ENCODE measurements at regions not wholly inside any gene's neighbourhood (a gene's known extent, or its start where the extent isn't known, plus 50 kb on each side); places are given as distances from the start of the nearest gene placed in this dataset.
"Not testable (repeated sequence)": the region's sequence is repeated elsewhere in the genome, so short reads cannot be mapped to it uniquely, and the experiment has no call there.

DNA sequence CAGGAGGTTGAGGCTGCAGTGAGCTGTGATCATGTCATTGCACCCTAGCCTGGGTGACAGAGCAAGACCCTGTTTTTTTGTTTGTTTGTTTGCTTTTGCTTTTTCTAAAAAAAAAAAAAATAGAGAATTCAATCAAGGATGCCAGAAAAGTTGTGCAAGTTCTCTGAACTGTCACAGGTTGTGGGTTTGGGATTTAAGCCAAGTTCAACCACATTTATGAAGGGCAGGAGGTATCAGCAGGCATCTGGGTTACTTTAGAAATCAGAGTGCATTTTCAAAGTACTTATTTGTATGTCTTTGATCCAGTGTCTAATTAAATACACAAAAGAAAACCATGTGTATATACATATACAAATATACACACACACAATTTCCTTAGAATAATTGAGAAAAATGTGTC, 151.2 kb upstream of the MINDY3 start:
- Mint-ChIP-seq H3K27ac (no peak overlapping the region), H3K4me3 (ENCODE audit: low read depth) (no peak overlapping the region), H3K4me1 (ENCODE audit: low read depth) (no peaks in the 10 kb centered on the region), H3K36me3 (ENCODE audit: insufficient read depth) (no peaks in the 10 kb centered on the region), H3K9me3 (ENCODE audit: low read depth) (no peaks in the 10 kb centered on the region), H3K27me3 (no peaks in the 10 kb centered on the region)
- TF ChIP-seq, protein P1, sequence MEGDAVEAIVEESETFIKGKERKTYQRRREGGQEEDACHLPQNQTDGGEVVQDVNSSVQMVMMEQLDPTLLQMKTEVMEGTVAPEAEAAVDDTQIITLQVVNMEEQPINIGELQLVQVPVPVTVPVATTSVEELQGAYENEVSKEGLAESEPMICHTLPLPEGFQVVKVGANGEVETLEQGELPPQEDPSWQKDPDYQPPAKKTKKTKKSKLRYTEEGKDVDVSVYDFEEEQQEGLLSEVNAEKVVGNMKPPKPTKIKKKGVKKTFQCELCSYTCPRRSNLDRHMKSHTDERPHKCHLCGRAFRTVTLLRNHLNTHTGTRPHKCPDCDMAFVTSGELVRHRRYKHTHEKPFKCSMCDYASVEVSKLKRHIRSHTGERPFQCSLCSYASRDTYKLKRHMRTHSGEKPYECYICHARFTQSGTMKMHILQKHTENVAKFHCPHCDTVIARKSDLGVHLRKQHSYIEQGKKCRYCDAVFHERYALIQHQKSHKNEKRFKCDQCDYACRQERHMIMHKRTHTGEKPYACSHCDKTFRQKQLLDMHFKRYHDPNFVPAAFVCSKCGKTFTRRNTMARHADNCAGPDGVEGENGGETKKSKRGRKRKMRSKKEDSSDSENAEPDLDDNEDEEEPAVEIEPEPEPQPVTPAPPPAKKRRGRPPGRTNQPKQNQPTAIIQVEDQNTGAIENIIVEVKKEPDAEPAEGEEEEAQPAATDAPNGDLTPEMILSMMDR (IDR thresholded peaks at IDR 0.05; ENCODE audit: unreplicated experiment): no peak
- DNase-seq (ENCODE audit: low spot score, unreplicated experiment): no peak

DNA sequence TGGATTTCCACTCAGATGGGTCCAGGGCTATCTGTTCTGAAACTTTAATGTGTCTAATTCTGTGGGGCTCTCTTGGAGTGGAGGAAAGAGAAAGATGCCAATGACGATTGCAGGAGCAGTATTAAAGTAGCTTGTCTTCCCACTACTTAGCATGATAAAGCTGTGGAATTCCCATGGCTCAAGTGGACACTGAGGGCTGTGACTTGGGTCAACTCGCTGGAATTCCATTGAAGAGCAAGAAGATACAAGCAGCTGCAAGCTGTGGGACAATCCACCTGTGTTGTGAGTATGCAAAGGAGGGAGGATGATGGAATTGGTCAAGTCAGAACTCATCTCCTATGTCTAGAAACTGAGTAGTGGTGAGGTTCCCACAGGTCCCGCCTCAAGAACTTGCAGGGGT, 154.2 kb upstream of the MINDY3 start:
- H3K9me3 Mint-ChIP-seq (ENCODE audit: low read depth): peaks cover 3% of the 10 kb centered on the region
- H3K4me1 Mint-ChIP-seq (ENCODE audit: low read depth): no peaks in the 10 kb centered on the region
- TF ChIP-seq, protein P1 (IDR thresholded peaks at IDR 0.05; ENCODE audit: unreplicated experiment): no peak
- DNase-seq (ENCODE audit: low spot score, unreplicated experiment): no peak
- H3K27ac Mint-ChIP-seq: no peak overlapping the region
- H3K27me3 Mint-ChIP-seq: no peaks in the 10 kb centered on the region
- no peak overlapping the region for H3K4me3 Mint-ChIP-seq (ENCODE audit: low read depth)
- no peaks in the 10 kb centered on the region for H3K36me3 Mint-ChIP-seq (ENCODE audit: insufficient read depth)

DNA sequence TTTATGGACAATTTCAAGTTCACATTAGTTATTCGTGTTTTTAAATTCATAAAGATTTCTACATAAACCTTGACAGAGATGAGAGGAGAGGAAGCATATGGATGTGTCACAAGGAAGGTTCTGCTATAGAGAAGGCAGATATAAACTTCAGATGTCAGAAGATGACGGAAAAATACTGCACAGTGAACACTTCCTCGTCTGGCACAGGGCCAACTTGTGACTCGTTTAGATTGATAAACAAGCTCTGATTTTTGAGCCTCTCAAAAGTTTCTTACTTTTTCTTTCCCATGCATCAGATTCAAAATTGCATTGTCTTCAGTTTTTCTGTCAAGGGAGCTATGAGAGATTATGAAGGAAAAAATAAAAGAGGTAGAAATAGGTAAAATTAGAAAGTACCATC, 156.4 kb upstream of the MINDY3 start:
- no peak for DNase-seq (ENCODE audit: low spot score, unreplicated experiment)
- no peaks in the 10 kb centered on the region for H3K4me1 Mint-ChIP-seq (ENCODE audit: low read depth)
- H3K27ac Mint-ChIP-seq: no peak overlapping the region
- H3K36me3 Mint-ChIP-seq (ENCODE audit: insufficient read depth): no peaks in the 10 kb centered on the region
- no peak overlapping the region for H3K4me3 Mint-ChIP-seq (ENCODE audit: low read depth)
- H3K27me3 Mint-ChIP-seq: no peaks in the 10 kb centered on the region
- TF ChIP-seq, protein P1 (IDR thresholded peaks at IDR 0.05; ENCODE audit: unreplicated experiment): no peak
- peaks cover 9% of the 10 kb centered on the region for H3K9me3 Mint-ChIP-seq (ENCODE audit: low read depth)

DNA sequence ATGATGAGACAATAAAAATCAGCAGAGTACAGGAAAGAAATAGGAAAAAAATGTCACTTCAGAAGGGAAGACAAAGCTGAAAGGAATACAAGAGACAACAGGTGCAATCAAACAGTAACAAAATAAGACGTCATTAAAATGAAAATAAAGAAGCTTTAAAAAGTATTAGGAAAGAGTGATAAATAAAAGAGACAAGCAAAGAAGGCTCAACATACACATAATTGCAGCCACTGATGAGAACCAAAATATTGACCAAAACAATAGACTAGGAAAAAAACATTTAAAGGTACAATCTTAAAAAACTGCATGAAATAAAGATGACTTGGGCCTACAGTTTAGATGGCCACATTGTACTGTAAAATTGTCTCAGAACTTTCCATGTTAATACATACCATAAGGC, 160.5 kb upstream of the MINDY3 start:
- DNase-seq (ENCODE audit: low spot score, unreplicated experiment): no peak
- no peaks in the 10 kb centered on the region for H3K27me3 Mint-ChIP-seq
- no peak overlapping the region for H3K27ac Mint-ChIP-seq
- H3K9me3 Mint-ChIP-seq (ENCODE audit: low read depth): peaks cover 12% of the 10 kb centered on the region
- TF ChIP-seq, protein P1 (IDR thresholded peaks at IDR 0.05; ENCODE audit: unreplicated experiment): no peak
- no peak overlapping the region for H3K4me3 Mint-ChIP-seq (ENCODE audit: low read depth)
- H3K36me3 Mint-ChIP-seq (ENCODE audit: insufficient read depth): no peaks in the 10 kb centered on the region
- no peaks in the 10 kb centered on the region for H3K4me1 Mint-ChIP-seq (ENCODE audit: low read depth)

DNA sequence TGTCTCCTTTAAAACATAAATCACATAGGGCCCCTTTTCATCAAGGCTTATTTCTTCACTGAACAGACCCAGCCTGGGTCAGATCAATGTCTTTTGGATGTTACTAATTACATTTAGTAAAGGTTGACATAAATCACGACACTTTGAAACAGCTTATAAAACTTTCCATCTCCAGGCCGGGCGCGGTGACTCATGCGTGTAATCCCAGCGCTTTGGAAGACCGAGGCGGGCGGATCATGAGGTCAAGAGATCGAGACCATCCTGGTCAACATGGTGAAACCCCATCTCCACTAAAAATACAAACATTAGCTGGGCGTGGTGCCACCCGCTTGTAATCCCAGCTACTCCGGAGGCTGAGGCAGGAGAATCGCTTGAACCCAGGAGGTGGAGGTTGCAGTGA, 166.5 kb upstream of the MINDY3 start:
- DNase-seq (ENCODE audit: low spot score, unreplicated experiment); H3K4me3 Mint-ChIP-seq (ENCODE audit: low read depth); H3K9me3 Mint-ChIP-seq (ENCODE audit: low read depth); H3K36me3 Mint-ChIP-seq (ENCODE audit: insufficient read depth); H3K27ac Mint-ChIP-seq; H3K27me3 Mint-ChIP-seq; H3K4me1 Mint-ChIP-seq (ENCODE audit: low read depth): not testable (repeated sequence)

DNA sequence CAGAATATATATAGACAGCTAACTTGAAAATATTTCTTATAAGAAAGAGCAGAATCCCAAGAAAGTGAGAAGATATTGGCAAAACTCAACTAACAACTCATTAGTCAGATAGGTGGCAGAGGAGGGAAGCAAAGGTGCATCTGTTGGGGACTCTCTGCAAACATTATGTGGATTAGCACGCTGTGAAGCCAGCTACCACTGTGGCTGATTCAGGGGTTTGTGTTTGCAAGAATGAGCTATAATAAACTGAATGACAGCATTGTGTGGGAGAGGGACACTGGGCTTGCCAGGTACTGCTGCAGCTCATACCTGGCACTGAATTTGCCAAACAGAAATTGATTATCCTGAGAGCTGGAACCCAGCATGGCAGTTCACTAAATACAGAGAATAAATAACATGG, 170.3 kb upstream of the MINDY3 start:
- no peak for DNase-seq (ENCODE audit: low spot score, unreplicated experiment)
- TF ChIP-seq, protein P1 (IDR thresholded peaks at IDR 0.05; ENCODE audit: unreplicated experiment): no peak
- Mint-ChIP-seq H3K4me3 (ENCODE audit: low read depth) (no peak overlapping the region), H3K4me1 (ENCODE audit: low read depth) (no peaks in the 10 kb centered on the region), H3K9me3 (ENCODE audit: low read depth) (peaks cover 2% of the 10 kb centered on the region), H3K27me3 (no peaks in the 10 kb centered on the region), H3K27ac (no peak overlapping the region), H3K36me3 (ENCODE audit: insufficient read depth) (no peaks in the 10 kb centered on the region)
